K562 (cell line): ENCODE measurements at regions not wholly inside any gene's neighbourhood (a gene's known extent, or its start where the extent isn't known, plus 50 kb on each side); places are given as distances from the start of the nearest gene placed in this dataset.

ENCODE experiments used
- ATAC-seq: fragments of 200-7000 bp; cut with Tn5 transposase; 3 replicates; pipeline ENCODE4 v1.9.1; 2020; ENCODE audit warnings: moderate library complexity
- BruUV-seq: library from RNA; stranded (reverse); fragments of 400-500 nt; replicated peaks from 2 replicates; lab custom pipeline; 2021; lab: Mats Ljungman, UMichigan
- CTCF ChIA-PET: fragments of 300-600 bp; formaldehyde crosslinking; extraction: SDS; loops from one replicate; lab custom pipeline; 2021; ENCODE audit warnings: low intra/inter-chr PET ratio; lab: Yijun Ruan, JAX
- POLR2A ChIA-PET: fragments of 300-600, 350-650 bp; sonication (Branson Sonifier 250); formaldehyde crosslinking; extraction: SDS; loops from one replicate; lab custom pipeline; 2021; ENCODE audit warnings: antibody characterized with exemption, inconsistent platforms; lab: Yijun Ruan, JAX
- DNase-seq, 4 experiments: peaks; one replicate each; pipeline versions ENCODE4 v3.0.0 to v3.0.0-alpha.2; 2011 to 2018; ENCODE audit warnings: low spot score in 3 of 4, mixed read lengths in 3 of 4; ENCODE audit errors: extremely low read depth in 1 of 4
- FAIRE-seq: peaks from 2 replicates; lab custom pipeline; 2011; peaks lifted over from hg19 to GRCh38; lab: Jason Lieb, UNC
- H2AFZ ChIP-seq: 2 replicates; pipeline ENCODE4 v1.6.0; 2011; ENCODE audit warnings: low read depth, low read length, control low read depth, inconsistent platforms
- H3K27ac ChIP-seq: fragments of 200-600 bp; 3 replicates; pipeline ENCODE4 v1.8.0; 2011; ENCODE audit warnings: low read depth, mild to moderate bottlenecking, control low read depth, inconsistent platforms, low read length, moderate library complexity, mixed read lengths; ENCODE audit errors: extremely low read depth
- H3K27me3 ChIP-seq, 2 experiments: fragments of 300-600 bp in 1 of 2; 2 replicates in 1 of 2; 3 replicates in 1 of 2; pipeline versions ENCODE4 v1.6.0 to v1.8.0; 2011; ENCODE audit warnings: inconsistent platforms in 2 of 2, low read length in 2 of 2, mild to moderate bottlenecking in 1 of 2, mixed read lengths in 1 of 2, moderate library complexity in 1 of 2; ENCODE audit not compliant: control insufficient read depth in 2 of 2, insufficient read depth in 2 of 2
- H3K36me3 ChIP-seq: fragments of 300-600 bp; 3 replicates; pipeline ENCODE4 v1.8.0; 2011; ENCODE audit warnings: mild to moderate bottlenecking, low read length, inconsistent platforms; ENCODE audit not compliant: control insufficient read depth, insufficient read depth
- H3K4me1 ChIP-seq, 2 experiments: fragments of 200-600 bp in 1 of 2; replicated peaks in 1 of 2; 2 replicates in 1 of 2; 3 replicates in 1 of 2; pipeline versions ENCODE4 v1.5.1 to v1.8.0; 2011; ENCODE audit warnings: inconsistent platforms in 2 of 2, low read length in 2 of 2, mild to moderate bottlenecking in 1 of 2, mixed read lengths in 1 of 2, moderate library complexity in 1 of 2; ENCODE audit not compliant: control insufficient read depth in 2 of 2, insufficient read depth in 2 of 2
- H3K4me2 ChIP-seq: 2 replicates; pipeline ENCODE4 v1.6.1; 2011; ENCODE audit warnings: low read length, control low read depth, inconsistent platforms, mixed read lengths; ENCODE audit not compliant: insufficient read depth
- H3K4me3 ChIP-seq: fragments of 200-600 bp; sonication (generic), shearing (Covaris generic); 2 replicates; pipeline ENCODE4 v1.5.1; 2016; ENCODE audit warnings: control low read depth, inconsistent platforms
- H3K79me2 ChIP-seq: fragments of 200-600 bp; 3 replicates; pipeline ENCODE4 v1.8.0; 2011; ENCODE audit warnings: low read length, inconsistent platforms; ENCODE audit not compliant: control insufficient read depth, insufficient read depth
- H3K9ac ChIP-seq, 2 experiments: 2 replicates each; pipeline versions ENCODE4 v1.6.0 to v1.6.1; 2011; ENCODE audit warnings: low read depth in 2 of 2, low read length in 2 of 2, control low read depth in 1 of 2, inconsistent platforms in 1 of 2, mild to moderate bottlenecking in 1 of 2, mixed read lengths in 1 of 2; ENCODE audit not compliant: insufficient read depth in 1 of 2
- H3K9me1 ChIP-seq: one replicate; pipeline ENCODE4 v1.6.0; 2011; ENCODE audit warnings: inconsistent platforms, mild to moderate bottlenecking, low read length, moderate library complexity; ENCODE audit not compliant: control insufficient read depth, insufficient read depth
- H3K9me3 ChIP-seq: replicated peaks from 2 replicates; pipeline ENCODE4 v1.5.1; 2011; ENCODE audit warnings: low read depth, low read length, inconsistent platforms; ENCODE audit not compliant: control insufficient read depth, insufficient read depth
- H4K20me1 ChIP-seq: replicated peaks from 2 replicates; pipeline ENCODE4 v1.6.1; 2011; ENCODE audit warnings: low read length, inconsistent platforms, mixed read lengths; ENCODE audit not compliant: control insufficient read depth, insufficient read depth
- CXXC5 ChIP-seq: fragments of 250-450 bp; sonication (Bioruptor Pico); IDR thresholded peaks from 2 replicates; pipeline ENCODE4 v1.8.0; 2022; ENCODE audit warnings: inconsistent platforms, mild to moderate bottlenecking, moderate library complexity
- MAZ ChIP-seq, 2 experiments: fragments of 450-650 bp in 1 of 2; sonication (generic) in 1 of 2; formaldehyde crosslinking; IDR thresholded peaks in 1 of 2; conservative IDR thresholded peaks in 1 of 2; 2 replicates each; pipeline versions ENCODE4 v1.4.0 to v1.5.0; 2020; ENCODE audit warnings: mild to moderate bottlenecking in 1 of 2, missing genetic modification reagents in 1 of 2
- MCM2 ChIP-seq: fragments of 450-650 bp; IDR thresholded peaks from 2 replicates; pipeline ENCODE4 v1.6.1; 2017; ENCODE audit warnings: low read depth, mild to moderate bottlenecking
- MECOM ChIP-seq: fragments of 250-450 bp; sonication (Bioruptor Pico); IDR thresholded peaks from 2 replicates; pipeline ENCODE4 v1.8.0; 2022; ENCODE audit warnings: inconsistent platforms
- NELFE ChIP-seq: IDR thresholded peaks from 2 replicates; pipeline ENCODE4 v1.6.1; 2011; ENCODE audit warnings: mild to moderate bottlenecking; ENCODE audit not compliant: insufficient read depth, insufficient read length
- TRIM28 ChIP-seq: fragments of 450-650 bp; IDR thresholded peaks from 2 replicates; pipeline ENCODE4 v1.6.1; 2017
- ZBTB7A ChIP-seq: IDR thresholded peaks from 2 replicates; pipeline ENCODE4 v1.6.1; 2011; ENCODE audit warnings: low read depth, mild to moderate bottlenecking, low read length, moderate library complexity, borderline replicate concordance; ENCODE audit not compliant: control insufficient read depth
- ZC3H11A ChIP-seq: IDR thresholded peaks from 2 replicates; pipeline ENCODE4 v1.6.1; 2012; ENCODE audit warnings: low read depth, low read length, improper control_type of control experiment
- ZNF551 ChIP-seq: fragments of 250-450 bp; sonication (Bioruptor Pico); IDR thresholded peaks from 2 replicates; pipeline ENCODE4 v1.5.0; 2021; ENCODE audit warnings: mild to moderate bottlenecking, moderate library complexity
- WGBS: fragments of 100-300 bp; shearing (Covaris generic); methylation state at CpG from one replicate; pipeline ENCODE4 v1.1.6; 2016; ENCODE audit warnings: low coverage, mixed read lengths; ENCODE audit not compliant: insufficient coverage; ENCODE audit errors: missing lambda C conversion rate; 5-methylcytosine and 5-hydroxymethylcytosine counted together
- in situ Hi-C: fragments of 300-500 bp; cut with MboI; formaldehyde crosslinking; loops from 4 replicates; pipeline ENCODE4 v1.15.0; 2018; ENCODE audit warnings: inconsistent platforms, mixed read lengths
- intact Hi-C: fragments of 100-400 bp; cut with micrococcal nuclease; formaldehyde crosslinking; loops from 2 replicates; pipeline ENCODE4 v1.14.2; 2022
- TF ChIP-seq, protein P1 (sequence below): sonication (generic); formaldehyde crosslinking; IDR thresholded peaks from 2 replicates; pipeline ENCODE4 v1.8.0; 2022; ENCODE audit warnings: mild to moderate bottlenecking, missing genetic modification reagents

- H3K36me3 ChIP-seq, result no peaks in the 10 kb centered on the region
- ChIA-PET POLR2A (no interaction called here), CTCF (no interaction called here)
- no peaks in the 10 kb centered on the region for H4K20me1 ChIP-seq
- FAIRE-seq, result no peak
- H3K4me1 ChIP-seq, result no peaks in the 10 kb centered on the region
- H3K9me3 ChIP-seq, result no peaks in the 10 kb centered on the region
- no peak for DNase-seq
- no peak overlapping the region for H3K4me2 ChIP-seq
- H3K9ac ChIP-seq, result no peak overlapping the region
- no peaks in the 10 kb centered on the region for H3K79me2 ChIP-seq
- no peak overlapping the region for H2AFZ ChIP-seq
- no peak overlapping the region for H3K27ac ChIP-seq
- H3K4me3 ChIP-seq, result no peak overlapping the region
- no peaks in the 10 kb centered on the region for H3K27me3 ChIP-seq
- in situ Hi-C loops (no loop called here), intact Hi-C loops (no loop called here)
- ATAC-seq, result no peak
- H3K9me1 ChIP-seq, result no peaks in the 10 kb centered on the region
- WGBS, result 0% methylated on average over 4 of the region's 4 CpGs
- no TSS peak for BruUV-seq
- TF ChIP-seq ZC3H11A (no peak), MAZ (CRISPR knock-in tag; conservative IDR thresholded peaks at IDR 0.05 in 1 of 2, IDR thresholded peaks at IDR 0.05 in 1 of 2) (no peak), NELFE (no peak), CXXC5 (CRISPR knock-in tag) (no peak), TRIM28 (no peak), MECOM (no peak), ZNF551 (CRISPR knock-in tag) (no peak), MCM2 (no peak), ZBTB7A (no peak)
- TF ChIP-seq, protein P1, sequence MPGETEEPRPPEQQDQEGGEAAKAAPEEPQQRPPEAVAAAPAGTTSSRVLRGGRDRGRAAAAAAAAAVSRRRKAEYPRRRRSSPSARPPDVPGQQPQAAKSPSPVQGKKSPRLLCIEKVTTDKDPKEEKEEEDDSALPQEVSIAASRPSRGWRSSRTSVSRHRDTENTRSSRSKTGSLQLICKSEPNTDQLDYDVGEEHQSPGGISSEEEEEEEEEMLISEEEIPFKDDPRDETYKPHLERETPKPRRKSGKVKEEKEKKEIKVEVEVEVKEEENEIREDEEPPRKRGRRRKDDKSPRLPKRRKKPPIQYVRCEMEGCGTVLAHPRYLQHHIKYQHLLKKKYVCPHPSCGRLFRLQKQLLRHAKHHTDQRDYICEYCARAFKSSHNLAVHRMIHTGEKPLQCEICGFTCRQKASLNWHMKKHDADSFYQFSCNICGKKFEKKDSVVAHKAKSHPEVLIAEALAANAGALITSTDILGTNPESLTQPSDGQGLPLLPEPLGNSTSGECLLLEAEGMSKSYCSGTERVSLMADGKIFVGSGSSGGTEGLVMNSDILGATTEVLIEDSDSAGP (CRISPR knock-in tag), result no peak
Observed at GRCh38 chr11:110793556-110793955, 81.3 kb upstream of the ARHGAP20 start.
